Skeletal muscle tissue (tissue), 3 donors: ENCODE measurements at regions not wholly inside any gene's neighbourhood (a gene's known extent, or its start where the extent isn't known, plus 50 kb on each side); places are given as distances from the start of the nearest gene placed in this dataset.

Experiments
- H3K27ac ChIP-seq: one replicate; pipeline ENCODE4 v1.7.0; 2013; ENCODE audit warnings: mild to moderate bottlenecking, low read depth, low read length, inconsistent platforms
- H3K27me3 ChIP-seq, 3 donors: one replicate each; pipeline ENCODE4 v1.7.0; 2013; ENCODE audit warnings: low read length in 3 of 3; ENCODE audit not compliant: control insufficient read depth in 3 of 3, insufficient read depth in 3 of 3
- H3K36me3 ChIP-seq, 3 donors: one replicate each; pipeline ENCODE4 v1.7.0; 2013; ENCODE audit warnings: low read length in 3 of 3; ENCODE audit not compliant: control insufficient read depth in 3 of 3, insufficient read depth in 3 of 3
- H3K4me1 ChIP-seq, 3 donors: one replicate each; pipeline ENCODE4 v1.7.0; 2013; ENCODE audit warnings: low read length in 3 of 3, mild to moderate bottlenecking in 3 of 3; ENCODE audit not compliant: control insufficient read depth in 3 of 3, insufficient read depth in 3 of 3
- H3K4me3 ChIP-seq, 3 donors: one replicate each; pipeline ENCODE4 v1.7.0; 2013; ENCODE audit warnings: low read length in 3 of 3
- H3K9ac ChIP-seq, 3 donors: one replicate each; pipeline ENCODE4 v1.7.0; 2013; ENCODE audit warnings: low read length in 3 of 3, mild to moderate bottlenecking in 3 of 3, moderate library complexity in 2 of 3, low read depth in 1 of 3
- H3K9me3 ChIP-seq, 3 donors: one replicate each; pipeline ENCODE4 v1.7.0; 2013; ENCODE audit warnings: low read length in 3 of 3; ENCODE audit not compliant: control insufficient read depth in 3 of 3
- donor health status: Osteomylitis.

- H3K9me3 ChIP-seq, result no peaks in the 10 kb centered on the region
- H3K9ac ChIP-seq, result no peak overlapping the region
- no peak overlapping the region for H3K4me3 ChIP-seq
- peaks cover 0 to 5% (median 0%) of the 10 kb centered on the region in 3 donors for H3K27me3 ChIP-seq
- H3K27ac ChIP-seq, result no peak overlapping the region
- H3K36me3 ChIP-seq, result no peaks in the 10 kb centered on the region
- H3K4me1 ChIP-seq, result no peaks in the 10 kb centered on the region
Measured at GRCh38 chr7:27359181-27360125, 116.9 kb downstream of the EVX1 start.

- no peaks in the 10 kb centered on the region for H3K36me3 ChIP-seq
- no peak overlapping the region for H3K27ac ChIP-seq
- no peak overlapping the region for H3K9ac ChIP-seq
Measured at GRCh38 chr7:27361522-27361921, 118.9 kb downstream of the EVX1 start.

GRCh38 chr7:27362026-27362425 is 119.4 kb downstream of the EVX1 start:
- no peak overlapping the region for H3K9ac ChIP-seq
- no peaks in the 10 kb centered on the region for H3K9me3 ChIP-seq
- H3K27me3 ChIP-seq, result peaks cover 0 to 4% (median 0%) of the 10 kb centered on the region in 3 donors
- H3K27ac ChIP-seq, result no peak overlapping the region
- H3K4me1 ChIP-seq, result peaks cover 0 to 5% (median 0%) of the 10 kb centered on the region in 3 donors
- no peak overlapping the region for H3K4me3 ChIP-seq
- H3K36me3 ChIP-seq, result no peaks in the 10 kb centered on the region

More at GRCh38 chr7:27361522-27361921, 118.9 kb downstream of the EVX1 start:
- H3K27me3 ChIP-seq, result peaks cover 0 to 5% (median 0%) of the 10 kb centered on the region in 3 donors
- no peak overlapping the region for H3K4me3 ChIP-seq
- H3K4me1 ChIP-seq, result peaks cover 0 to 5% (median 0%) of the 10 kb centered on the region in 3 donors
- H3K9me3 ChIP-seq, result no peaks in the 10 kb centered on the region

- peaks cover 0 to 5% (median 0%) of the 10 kb centered on the region in 3 donors for H3K4me1 ChIP-seq
- no peaks in the 10 kb centered on the region for H3K9me3 ChIP-seq
- no peak overlapping the region for H3K9ac ChIP-seq
- H3K36me3 ChIP-seq, result no peaks in the 10 kb centered on the region
- H3K27ac ChIP-seq, result peak overlapping the region; percentile 33
- no peaks in the 10 kb centered on the region for H3K27me3 ChIP-seq
- H3K4me3 ChIP-seq, result peak overlapping the region in 1 of 3 donors; percentile 11
Measured at GRCh38 chr7:27364344-27364758, 121.7 kb downstream of the EVX1 start.

GRCh38 chr7:27367179-27367932 is 124.8 kb downstream of the EVX1 start:
- no peak overlapping the region for H3K27ac ChIP-seq
- no peak overlapping the region for H3K9ac ChIP-seq
- no peaks in the 10 kb centered on the region for H3K36me3 ChIP-seq
- H3K27me3 ChIP-seq, result peaks cover 0 to 2% (median 0%) of the 10 kb centered on the region in 3 donors
- H3K4me3 ChIP-seq, result no peak overlapping the region
- H3K9me3 ChIP-seq, result no peaks in the 10 kb centered on the region
- peaks cover 0 to 5% (median 0%) of the 10 kb centered on the region in 3 donors for H3K4me1 ChIP-seq

- no peak overlapping the region for H3K27ac ChIP-seq
- H3K4me1 ChIP-seq, result peaks cover 0 to 5% (median 0%) of the 10 kb centered on the region in 3 donors
- no peaks in the 10 kb centered on the region for H3K36me3 ChIP-seq
- H3K9me3 ChIP-seq, result no peaks in the 10 kb centered on the region
- peaks cover 0 to 2% (median 0%) of the 10 kb centered on the region in 3 donors for H3K27me3 ChIP-seq
- H3K9ac ChIP-seq, result no peak overlapping the region
- no peak overlapping the region for H3K4me3 ChIP-seq
Measured at GRCh38 chr7:27367933-27368549, 125.4 kb downstream of the EVX1 start.

GRCh38 chr7:27374958-27375841 is 132.6 kb downstream of the EVX1 start:
- H3K4me3 ChIP-seq, result no peak overlapping the region
- peaks cover 0 to 8% (median 6%) of the 10 kb centered on the region in 3 donors for H3K27me3 ChIP-seq

GRCh38 chr7:27375958-27376357 is 133.4 kb downstream of the EVX1 start:
- peaks cover 0 to 8% (median 6%) of the 10 kb centered on the region in 3 donors for H3K27me3 ChIP-seq
- H3K36me3 ChIP-seq, result no peaks in the 10 kb centered on the region
- no peak overlapping the region for H3K27ac ChIP-seq

More at GRCh38 chr7:27374958-27375841, 132.6 kb downstream of the EVX1 start:
- H3K4me1 ChIP-seq, result no peaks in the 10 kb centered on the region
- H3K9ac ChIP-seq, result no peak overlapping the region
- no peaks in the 10 kb centered on the region for H3K36me3 ChIP-seq
- no peak overlapping the region for H3K27ac ChIP-seq
- H3K9me3 ChIP-seq, result no peaks in the 10 kb centered on the region

GRCh38 chr7:27377988-27378387 is 135.4 kb downstream of the EVX1 start:
- Histone ChIP-seq H3K9ac (no peak overlapping the region), H3K36me3 (no peaks in the 10 kb centered on the region), H3K9me3 (no peaks in the 10 kb centered on the region), H3K27ac (no peak overlapping the region), H3K27me3 (peaks cover 0 to 8% (median 4%) of the 10 kb centered on the region in 3 donors), H3K4me1 (no peaks in the 10 kb centered on the region), H3K4me3 (no peak overlapping the region)

More at GRCh38 chr7:27375958-27376357, 133.4 kb downstream of the EVX1 start:
- H3K4me1 ChIP-seq, result no peaks in the 10 kb centered on the region
- no peak overlapping the region for H3K4me3 ChIP-seq
- H3K9ac ChIP-seq, result no peak overlapping the region
- no peaks in the 10 kb centered on the region for H3K9me3 ChIP-seq
